ENCODE measurements at regions not wholly inside any gene's neighbourhood (a gene's known extent, or its start where the extent isn't known, plus 50 kb on each side); places are given as distances from the start of the nearest gene placed in this dataset.

GRCh38 chr10:4479342-4479741 is 346.7 kb upstream of the AKR1E2 start:
- no peak overlapping the region for H3K27ac Mint-ChIP-seq
- no peak overlapping the region for H3K4me3 Mint-ChIP-seq
- POLR2A ChIA-PET = no interaction called here
- peaks cover 0 to 5% (median 0%) of the 10 kb centered on the region in 4 donors for H3K4me1 Mint-ChIP-seq
- H3K36me3 Mint-ChIP-seq = no peaks in the 10 kb centered on the region
- DNase-seq (no peak), ATAC-seq (no peak)
- peaks cover 0 to 3% (median 0%) of the 10 kb centered on the region in 9 donors for H3K9me3 Mint-ChIP-seq
- peaks cover 0 to 3% (median 0%) of the 10 kb centered on the region in 5 donors for H3K27me3 Mint-ChIP-seq

DNA sequence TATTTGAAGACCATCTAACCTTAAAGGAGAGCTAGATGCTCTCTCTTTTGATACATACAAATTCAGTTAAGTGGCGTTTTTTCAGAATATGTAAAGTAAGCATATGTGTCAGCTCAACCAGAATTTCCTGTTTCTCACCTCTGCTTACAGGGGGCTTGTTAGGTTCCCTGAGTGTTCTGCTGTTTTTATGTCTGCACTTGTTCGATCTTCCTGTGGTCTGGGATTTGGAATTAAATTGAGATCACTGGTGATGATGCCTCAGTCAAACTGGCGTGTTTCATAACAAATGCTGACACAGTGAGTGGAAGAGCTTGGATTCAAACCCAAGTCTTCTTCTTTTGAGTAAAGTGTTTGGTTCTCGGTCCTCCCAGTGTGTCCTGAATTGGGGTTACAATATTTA is 348.3 kb upstream of the AKR1E2 start:
- Mint-ChIP-seq H3K27ac (no peak overlapping the region), H3K4me1 (peaks cover 0 to 6% (median 0%) of the 10 kb centered on the region in 4 donors), H3K27me3 (peaks cover 1 to 9% (median 5%) of the 10 kb centered on the region in 5 donors), H3K4me3 (no peak overlapping the region), H3K9me3 (peaks cover 0 to 3% (median 0%) of the 10 kb centered on the region in 9 donors), H3K36me3 (no peaks in the 10 kb centered on the region)
- no peak for ATAC-seq
- DNase-seq = no peak
- POLR2A ChIA-PET = no interaction called here

- Mint-ChIP-seq H3K27me3 (peaks cover 1 to 9% (median 6%) of the 10 kb centered on the region in 5 donors), H3K4me3 (no peak overlapping the region), H3K9me3 (peaks cover 0 to 3% (median 0%) of the 10 kb centered on the region in 9 donors), H3K4me1 (peaks cover 0 to 6% (median 0%) of the 10 kb centered on the region in 4 donors), H3K36me3 (no peaks in the 10 kb centered on the region), H3K27ac (no peak overlapping the region)
- DNase-seq (no peak), ATAC-seq (no peak)
- POLR2A ChIA-PET = no interaction called here
Observed at GRCh38 chr10:4475827-4476490, 350.0 kb upstream of the AKR1E2 start.

DNA sequence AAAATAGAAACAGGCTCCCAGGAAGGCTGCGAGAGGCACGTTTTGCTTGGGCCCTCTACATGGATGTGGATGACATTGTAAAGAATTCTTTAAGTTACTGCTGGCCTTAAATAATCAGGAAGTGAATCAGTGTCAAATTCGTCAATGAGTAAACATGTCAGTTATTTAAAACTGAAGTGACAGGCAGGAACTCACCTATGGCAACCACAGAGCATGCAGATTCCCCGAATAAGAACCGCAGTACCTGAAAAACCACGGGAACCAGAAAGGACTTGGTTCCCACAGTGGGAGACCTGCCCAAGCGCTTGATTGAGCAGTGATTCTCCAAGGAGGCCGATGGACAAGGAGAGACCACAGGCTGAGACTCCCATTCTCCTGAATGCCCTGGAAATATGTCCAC is 351.2 kb upstream of the AKR1E2 start:
- ATAC-seq (no peak), DNase-seq (no peak)

GRCh38 chr10:4473977-4474376 is 352.0 kb upstream of the AKR1E2 start:
- Mint-ChIP-seq H3K27me3 (peaks cover 2 to 15% (median 9%) of the 10 kb centered on the region in 5 donors), H3K4me1 (peaks cover 0 to 6% (median 0%) of the 10 kb centered on the region in 4 donors), H3K36me3 (no peaks in the 10 kb centered on the region), H3K9me3 (no peaks in the 10 kb centered on the region), H3K27ac (no peak overlapping the region), H3K4me3 (no peak overlapping the region)
- no peak for DNase-seq
- no peak for ATAC-seq
- POLR2A ChIA-PET = no interaction called here

More for the DNA sequence above, 351.2 kb upstream of the AKR1E2 start:
- Mint-ChIP-seq H3K4me3 (no peak overlapping the region), H3K27ac (no peak overlapping the region), H3K9me3 (peaks cover 0 to 3% (median 0%) of the 10 kb centered on the region in 9 donors), H3K36me3 (no peaks in the 10 kb centered on the region), H3K4me1 (peaks cover 0 to 6% (median 0%) of the 10 kb centered on the region in 4 donors), H3K27me3 (peaks cover 2 to 9% (median 8%) of the 10 kb centered on the region in 5 donors)
- POLR2A ChIA-PET = no interaction called here

GRCh38 chr10:4472190-4472904 is 353.7 kb upstream of the AKR1E2 start:
- Mint-ChIP-seq H3K9me3 (peaks cover 0 to 5% (median 0%) of the 10 kb centered on the region in 9 donors), H3K36me3 (no peaks in the 10 kb centered on the region), H3K27me3 (peaks cover 7 to 21% (median 14%) of the 10 kb centered on the region in 5 donors), H3K4me1 (peaks cover 0 to 6% (median 0%) of the 10 kb centered on the region in 4 donors), H3K4me3 (no peak overlapping the region), H3K27ac (no peak overlapping the region)
- POLR2A ChIA-PET = no interaction called here
- no peak for ATAC-seq
- no peak for DNase-seq

DNA sequence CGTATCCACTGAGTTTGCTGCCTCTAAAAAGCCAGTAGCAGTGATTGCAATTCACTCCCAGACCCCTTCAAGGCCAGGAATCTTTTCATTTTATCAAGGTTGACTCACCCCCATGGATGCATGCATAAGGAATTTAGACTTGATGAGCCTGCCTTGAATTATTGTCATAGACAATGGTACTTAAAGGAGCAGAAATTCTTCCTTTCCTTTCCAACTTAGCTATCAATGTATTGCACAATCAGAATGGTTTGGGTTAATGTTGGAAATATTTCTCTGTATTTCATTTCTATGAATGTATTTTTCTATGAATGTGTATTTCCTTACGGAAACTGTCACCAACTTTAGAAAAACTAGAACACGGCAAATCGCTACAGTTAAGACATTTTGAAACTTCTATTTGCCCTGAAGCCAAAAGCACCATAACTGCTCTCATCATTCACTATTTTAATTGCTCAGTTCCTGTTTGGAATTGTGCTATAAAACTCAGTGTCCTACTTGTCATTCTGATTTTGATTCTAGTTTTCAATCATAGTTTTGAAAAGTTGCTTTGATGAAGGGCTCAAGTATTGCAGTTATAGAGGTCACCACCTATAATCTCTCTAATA is 355.7 kb upstream of the AKR1E2 start:
- Mint-ChIP-seq H3K4me1 (peaks cover 0 to 6% (median 0%) of the 10 kb centered on the region in 4 donors), H3K27me3 (peaks cover 15 to 26% (median 22%) of the 10 kb centered on the region in 5 donors), H3K4me3 (no peak overlapping the region), H3K27ac (no peak overlapping the region), H3K36me3 (no peaks in the 10 kb centered on the region), H3K9me3 (peaks cover 0 to 6% (median 0%) of the 10 kb centered on the region in 9 donors)
- POLR2A ChIA-PET = no interaction called here
- ATAC-seq (no peak), DNase-seq (no peak)

DNA sequence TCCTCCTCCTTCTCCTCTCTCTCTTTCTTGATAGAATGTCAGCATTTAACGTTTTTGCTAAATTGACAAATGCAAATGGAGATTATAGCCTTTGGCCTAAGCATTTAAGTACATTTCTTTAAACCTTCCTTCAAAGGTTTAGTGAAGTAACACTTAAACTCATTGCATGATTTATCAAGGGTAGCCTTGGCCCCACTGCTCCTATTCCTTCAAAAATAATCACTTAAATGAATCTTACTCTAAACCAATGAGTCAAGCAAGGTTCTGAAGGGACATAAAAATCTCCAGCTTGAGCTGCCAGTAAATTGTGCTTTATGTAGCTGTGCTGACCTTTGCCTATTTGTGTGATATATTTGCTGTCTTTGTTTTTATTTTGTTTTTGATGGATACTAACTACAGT is 358.5 kb upstream of the AKR1E2 start:
- Mint-ChIP-seq H3K27me3 (peaks cover 13 to 21% (median 19%) of the 10 kb centered on the region in 5 donors), H3K4me3 (no peak overlapping the region)
- no peak for ATAC-seq

DNA sequence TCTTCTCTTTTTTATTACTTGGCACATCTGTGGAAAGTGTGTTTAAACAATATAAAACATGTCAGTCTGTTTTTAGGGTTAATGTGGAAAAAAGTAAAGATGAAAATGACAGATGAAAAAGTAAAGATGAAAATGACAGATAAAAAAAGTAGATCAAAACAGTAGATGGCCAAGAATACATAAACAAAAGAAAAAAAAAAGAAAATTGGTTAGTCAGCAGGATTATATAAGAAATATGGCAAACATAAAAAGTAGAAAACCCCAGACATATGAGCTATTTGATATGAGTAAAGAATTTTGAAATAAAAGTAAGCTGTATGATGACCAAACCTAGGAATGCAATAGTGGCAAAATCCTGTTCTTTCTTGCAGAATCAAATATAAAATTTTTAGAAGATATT is 365.7 kb upstream of the AKR1E2 start:
- H3K9me3 Mint-ChIP-seq = peaks cover 0 to 15% (median 2%) of the 10 kb centered on the region in 9 donors
- POLR2A ChIA-PET = interaction anchor here (0.7 kb wide), 1 partner anchor 9 kb away, joined by 3 read pairs; no protein-coding TSS in a partner anchor
- ATAC-seq = no peak

More for the DNA sequence above, 358.5 kb upstream of the AKR1E2 start:
- no peaks in the 10 kb centered on the region for H3K4me1 Mint-ChIP-seq
- H3K27ac Mint-ChIP-seq = peak overlapping the region in 1 of 10 donors; percentile 66
- H3K9me3 Mint-ChIP-seq = peaks cover 0 to 15% (median 2%) of the 10 kb centered on the region in 9 donors
- no peaks in the 10 kb centered on the region for H3K36me3 Mint-ChIP-seq
- POLR2A ChIA-PET = no interaction called here
- no peak for DNase-seq

DNA sequence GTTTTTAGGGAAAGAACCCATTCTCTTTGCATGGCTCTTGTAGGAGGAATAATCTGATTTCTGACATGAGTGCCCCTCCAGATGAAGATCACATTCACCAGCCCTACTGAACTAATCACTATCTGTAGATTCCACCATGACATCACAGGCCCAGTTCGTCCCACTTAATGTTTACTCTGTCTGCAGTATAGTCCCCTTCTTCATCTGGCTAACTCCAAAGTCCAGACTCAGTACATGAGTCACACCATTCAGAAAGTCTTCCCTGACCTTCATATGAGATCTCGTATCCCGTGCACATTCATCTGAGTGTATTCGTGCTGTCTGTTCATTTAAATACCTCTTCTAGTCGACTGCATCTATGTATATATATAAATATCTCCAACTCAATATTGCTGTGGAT is 366.5 kb upstream of the AKR1E2 start:
- no peak for ATAC-seq
- H3K36me3 Mint-ChIP-seq = no peaks in the 10 kb centered on the region
- peaks cover 0 to 11% (median 2%) of the 10 kb centered on the region in 5 donors for H3K27me3 Mint-ChIP-seq
- peaks cover 0 to 11% (median 2%) of the 10 kb centered on the region in 9 donors for H3K9me3 Mint-ChIP-seq
- POLR2A ChIA-PET = no interaction called here
- H3K27ac Mint-ChIP-seq = no peak overlapping the region
- DNase-seq = no peak
- no peak overlapping the region for H3K4me3 Mint-ChIP-seq
- no peaks in the 10 kb centered on the region for H3K4me1 Mint-ChIP-seq

More for the DNA sequence above, 365.7 kb upstream of the AKR1E2 start:
- H3K4me1 Mint-ChIP-seq = no peaks in the 10 kb centered on the region
- no peak for DNase-seq
- H3K27ac Mint-ChIP-seq = no peak overlapping the region
- peaks cover 0 to 11% (median 3%) of the 10 kb centered on the region in 5 donors for H3K27me3 Mint-ChIP-seq
- no peaks in the 10 kb centered on the region for H3K36me3 Mint-ChIP-seq
- no peak overlapping the region for H3K4me3 Mint-ChIP-seq

GRCh38 chr10:4457597-4457996 is 368.4 kb upstream of the AKR1E2 start:
- Mint-ChIP-seq H3K9me3 (peaks cover 0 to 4% (median 0%) of the 10 kb centered on the region in 9 donors), H3K27ac (no peak overlapping the region), H3K4me3 (no peak overlapping the region), H3K36me3 (no peaks in the 10 kb centered on the region), H3K27me3 (peaks cover 0 to 12% (median 2%) of the 10 kb centered on the region in 5 donors), H3K4me1 (no peaks in the 10 kb centered on the region)
- POLR2A ChIA-PET = no interaction called here
- ATAC-seq (no peak), DNase-seq (no peak)

- POLR2A ChIA-PET = no interaction called here
- DNase-seq (no peak), ATAC-seq (no peak)
- H3K27ac Mint-ChIP-seq = no peak overlapping the region
- H3K4me3 Mint-ChIP-seq = no peak overlapping the region
- no peaks in the 10 kb centered on the region for H3K9me3 Mint-ChIP-seq
- H3K27me3 Mint-ChIP-seq = peaks cover 0 to 12% (median 6%) of the 10 kb centered on the region in 5 donors
- H3K36me3 Mint-ChIP-seq = no peaks in the 10 kb centered on the region
- no peaks in the 10 kb centered on the region for H3K4me1 Mint-ChIP-seq
Observed at GRCh38 chr10:4456776-4457175, 369.2 kb upstream of the AKR1E2 start.

DNA sequence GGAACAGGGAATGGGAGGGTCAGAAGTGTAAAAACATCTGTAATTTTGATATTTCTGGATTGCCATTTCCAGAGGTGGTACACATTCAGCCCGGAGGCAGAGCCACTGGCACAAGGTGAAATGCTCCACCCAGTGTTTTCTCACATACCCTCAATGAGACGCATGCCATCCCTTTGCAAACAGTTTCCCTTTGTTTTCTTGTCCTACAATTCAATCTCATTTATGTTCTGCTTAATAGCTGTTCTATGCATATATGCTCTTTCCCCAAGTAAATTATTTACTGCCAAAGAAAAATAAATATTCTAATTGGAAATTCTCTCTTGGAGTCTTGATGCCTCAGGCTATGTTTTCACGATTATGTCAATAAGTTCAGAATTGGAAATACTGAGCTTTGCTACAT is 369.7 kb upstream of the AKR1E2 start:
- no peak overlapping the region for H3K27ac Mint-ChIP-seq
- no peak for DNase-seq
- POLR2A ChIA-PET = no interaction called here

More for the DNA sequence above, 369.7 kb upstream of the AKR1E2 start:
- Mint-ChIP-seq H3K4me3 (no peak overlapping the region), H3K4me1 (peaks cover 0 to 4% (median under 1%) of the 10 kb centered on the region in 4 donors), H3K36me3 (no peaks in the 10 kb centered on the region), H3K27me3 (peaks cover 0 to 13% (median 6%) of the 10 kb centered on the region in 5 donors), H3K9me3 (no peaks in the 10 kb centered on the region)
- ATAC-seq = no peak

All from naive thymus-derived CD8-positive, alpha-beta T cell (primary cell).